ENCODE measurements at regions not wholly inside any gene's neighbourhood (a gene's known extent, or its start where the extent isn't known, plus 50 kb on each side); places are given as distances from the start of the nearest gene placed in this dataset.

DNA sequence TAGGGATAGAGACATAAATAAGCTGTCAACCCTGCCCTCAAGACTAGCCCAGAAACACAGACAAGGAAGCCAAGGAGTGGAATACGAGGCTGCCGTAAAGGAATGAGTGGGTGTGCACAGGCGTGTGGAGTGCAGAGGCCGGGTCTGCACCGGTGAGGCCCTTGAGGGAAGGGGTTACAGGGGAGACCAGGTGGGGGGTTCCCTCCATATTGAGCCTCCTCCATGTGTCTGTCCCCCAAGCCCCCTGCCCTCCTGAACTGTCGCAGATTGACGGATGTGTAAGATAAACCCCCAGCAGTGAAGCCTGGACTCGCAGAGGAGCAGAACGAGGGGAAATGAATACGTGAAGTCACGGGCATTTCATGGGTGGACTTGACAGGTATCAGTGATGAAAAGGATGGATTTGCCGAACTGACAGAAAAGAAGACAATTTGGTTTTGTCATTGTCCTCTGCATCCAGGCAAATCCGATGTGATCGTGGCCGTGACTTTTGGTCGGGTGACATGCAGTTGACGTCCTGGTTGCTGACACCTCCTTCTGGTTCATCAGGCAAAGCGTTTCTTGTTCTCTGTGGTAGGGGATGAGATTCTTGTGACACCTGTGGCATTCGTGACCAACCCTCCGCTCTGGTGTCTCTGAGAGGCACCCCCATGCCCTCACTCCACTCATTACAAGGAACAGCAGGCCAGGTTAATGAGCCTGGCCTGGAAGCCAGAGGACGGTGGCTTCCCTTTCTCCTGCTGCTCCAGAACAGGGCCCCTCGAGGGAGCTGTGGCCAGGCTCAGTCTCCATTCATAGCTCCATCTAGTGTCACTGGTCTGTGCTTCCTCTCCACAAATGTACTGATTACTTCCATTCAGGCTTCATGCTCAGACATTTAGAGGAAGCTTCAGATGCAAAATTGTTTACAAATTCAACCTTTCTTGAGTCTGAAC, 223.1 kb upstream of the B3GAT1 start:
- 50% methylated on average over 2 of the region's 22 CpGs for WGBS (ENCODE audit: insufficient coverage, low lambda C conversion rate)
- no peak overlapping the region for H3K27ac ChIP-seq (ENCODE audit: low read length)
- peak in 1 of 2 donors; percentile 20 for DNase-seq
- no peak overlapping the region for H3K4me3 ChIP-seq (ENCODE audit: low read length)
- no peaks in the 10 kb centered on the region for H3K27me3 ChIP-seq (ENCODE audit: control insufficient read depth, insufficient read depth, low read length)
- no peaks in the 10 kb centered on the region for H3K36me3 ChIP-seq (ENCODE audit: control insufficient read depth, insufficient read depth, low read length)
- peaks cover 5% of the 10 kb centered on the region for H3K4me1 ChIP-seq (ENCODE audit: control insufficient read depth, insufficient read depth, low read length)
- no peaks in the 10 kb centered on the region for H3K9me3 ChIP-seq (ENCODE audit: control insufficient read depth, low read depth, low read length)

DNA sequence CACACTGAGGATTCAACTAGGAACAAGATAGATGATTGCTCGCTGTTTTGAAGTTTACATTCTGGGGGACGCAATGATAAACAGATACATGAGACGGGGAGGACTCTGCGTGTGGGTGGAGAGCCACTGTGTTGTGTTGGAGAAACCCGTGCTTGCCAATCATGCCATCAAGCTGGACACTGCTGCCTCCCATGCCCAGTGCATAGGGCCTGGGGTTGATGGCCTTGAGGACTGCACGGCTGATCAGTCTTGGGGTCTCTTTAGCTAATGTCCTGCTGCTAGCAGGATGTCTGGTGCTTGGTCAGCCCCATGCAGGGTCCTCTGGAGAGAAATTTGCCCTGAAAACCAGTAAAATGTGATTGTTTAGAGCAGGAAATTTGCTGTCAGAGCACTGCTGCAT, 221.2 kb upstream of the B3GAT1 start:
- DNase-seq, result no peak
- no peaks in the 10 kb centered on the region for H3K27me3 ChIP-seq (ENCODE audit: control insufficient read depth, insufficient read depth, low read length)
- no peak overlapping the region for H3K27ac ChIP-seq (ENCODE audit: low read length)
- H3K36me3 ChIP-seq (ENCODE audit: control insufficient read depth, insufficient read depth, low read length), result no peaks in the 10 kb centered on the region
- H3K9me3 ChIP-seq (ENCODE audit: control insufficient read depth, low read depth, low read length), result no peaks in the 10 kb centered on the region
- no peaks in the 10 kb centered on the region for H3K4me1 ChIP-seq (ENCODE audit: control insufficient read depth, insufficient read depth, low read length)
- H3K4me3 ChIP-seq (ENCODE audit: low read length), result no peak overlapping the region
- no CpG with 5 or more reads among the region's 6 CpGs for WGBS (ENCODE audit: insufficient coverage, low lambda C conversion rate)

DNA sequence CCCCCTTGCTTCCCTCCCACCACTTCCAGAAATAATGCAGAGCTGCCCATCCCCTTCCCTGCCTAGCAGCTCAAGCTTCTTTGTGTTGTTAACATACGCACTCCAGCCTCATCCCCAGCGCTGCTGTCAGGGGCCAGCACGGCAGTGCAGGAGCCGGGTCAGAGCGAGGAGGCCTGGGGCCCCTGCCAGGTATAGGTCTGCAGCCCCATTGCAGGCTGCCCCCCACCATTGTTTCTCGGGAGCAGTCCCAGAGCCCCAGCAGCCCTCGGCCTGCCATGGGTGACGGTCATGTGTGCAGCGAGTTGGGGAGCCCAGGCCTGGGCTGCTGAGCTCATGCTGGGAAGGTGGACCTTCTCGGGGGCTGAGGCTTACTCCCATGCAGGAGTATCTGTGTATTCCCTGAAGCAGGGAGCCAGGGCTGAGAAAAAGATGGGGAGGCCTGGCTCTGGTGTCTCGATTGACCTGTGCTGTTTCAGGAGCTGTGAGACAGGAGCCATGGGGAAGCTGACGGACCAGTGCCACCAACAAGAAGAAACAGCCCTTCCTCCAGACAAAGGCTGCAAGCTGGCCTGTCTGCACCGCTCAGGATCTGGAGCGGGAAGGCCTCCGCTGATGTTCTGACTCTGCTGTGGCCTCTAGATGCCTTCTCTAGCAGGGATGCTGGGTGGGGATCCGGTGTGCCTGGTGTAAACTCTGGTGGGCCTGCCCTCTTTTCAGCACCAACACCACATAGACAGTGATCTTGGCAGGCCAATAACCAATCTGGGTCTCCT, 220.5 kb upstream of the B3GAT1 start:
- no CpG with 5 or more reads among the region's 16 CpGs for WGBS (ENCODE audit: insufficient coverage, low lambda C conversion rate)
- Histone ChIP-seq H3K4me3 (ENCODE audit: low read length) (no peak overlapping the region), H3K9me3 (ENCODE audit: control insufficient read depth, low read depth, low read length) (no peaks in the 10 kb centered on the region), H3K4me1 (ENCODE audit: control insufficient read depth, insufficient read depth, low read length) (no peaks in the 10 kb centered on the region), H3K27ac (ENCODE audit: low read length) (no peak overlapping the region), H3K27me3 (ENCODE audit: control insufficient read depth, insufficient read depth, low read length) (peaks cover 2% of the 10 kb centered on the region), H3K36me3 (ENCODE audit: control insufficient read depth, insufficient read depth, low read length) (no peaks in the 10 kb centered on the region)
- no peak for DNase-seq

DNA sequence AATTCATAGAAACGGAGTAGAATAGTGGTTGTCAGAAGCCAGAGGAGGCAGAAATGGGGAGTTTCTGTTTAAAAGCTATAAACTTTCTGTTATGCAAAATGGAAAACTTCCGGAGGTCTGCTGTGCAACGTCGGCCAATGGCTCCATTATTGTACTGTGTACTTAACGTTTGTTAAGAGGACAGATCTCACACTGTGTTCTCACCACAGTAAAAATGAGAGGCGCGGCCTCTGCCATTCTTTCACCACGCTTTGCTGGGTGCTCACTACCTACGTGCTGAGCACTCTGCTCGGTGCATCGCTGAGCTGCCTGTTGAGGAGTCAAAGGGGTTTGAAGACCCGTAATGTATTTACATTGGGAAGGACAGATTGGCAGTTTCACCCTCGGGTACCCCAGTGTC, 218.8 kb upstream of the B3GAT1 start:
- Histone ChIP-seq H3K4me1 (ENCODE audit: control insufficient read depth, insufficient read depth, low read length) (no peaks in the 10 kb centered on the region), H3K36me3 (ENCODE audit: control insufficient read depth, insufficient read depth, low read length) (no peaks in the 10 kb centered on the region), H3K27ac (ENCODE audit: low read length) (no peak overlapping the region), H3K9me3 (ENCODE audit: control insufficient read depth, low read depth, low read length) (no peaks in the 10 kb centered on the region), H3K27me3 (ENCODE audit: control insufficient read depth, insufficient read depth, low read length) (peaks cover 6% of the 10 kb centered on the region), H3K4me3 (ENCODE audit: low read length) (no peak overlapping the region)
- no peak for DNase-seq
- WGBS (ENCODE audit: insufficient coverage, low lambda C conversion rate), result no CpG with 5 or more reads among the region's 13 CpGs

DNA sequence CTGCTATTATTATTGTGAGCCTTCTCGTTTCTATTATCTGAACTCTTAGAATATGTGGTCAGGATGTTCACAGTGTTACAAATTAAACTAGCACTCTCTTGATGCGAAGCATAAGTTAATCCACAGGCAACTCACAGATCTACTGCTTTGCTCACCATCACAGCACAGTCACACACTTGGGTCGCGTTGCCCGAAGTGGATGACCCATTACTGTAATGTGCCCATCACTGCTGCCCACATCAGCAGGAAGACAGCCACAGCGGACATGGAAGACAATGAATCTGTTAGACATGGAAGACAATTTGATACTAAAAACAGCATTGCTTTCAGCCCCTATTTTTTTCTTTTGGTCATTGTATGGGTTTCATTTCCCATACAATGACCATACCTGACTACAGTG, 216.4 kb upstream of the B3GAT1 start:
- H3K4me3 ChIP-seq (ENCODE audit: low read length), result no peak overlapping the region
- no CpG with 5 or more reads among the region's 6 CpGs for WGBS (ENCODE audit: insufficient coverage, low lambda C conversion rate)
- no peaks in the 10 kb centered on the region for H3K4me1 ChIP-seq (ENCODE audit: control insufficient read depth, insufficient read depth, low read length)
- H3K27ac ChIP-seq (ENCODE audit: low read length), result no peak overlapping the region
- no peaks in the 10 kb centered on the region for H3K36me3 ChIP-seq (ENCODE audit: control insufficient read depth, insufficient read depth, low read length)
- H3K27me3 ChIP-seq (ENCODE audit: control insufficient read depth, insufficient read depth, low read length), result peaks cover 6% of the 10 kb centered on the region
- H3K9me3 ChIP-seq (ENCODE audit: control insufficient read depth, low read depth, low read length), result no peaks in the 10 kb centered on the region
- DNase-seq, result no peak

GRCh38 chr11:134626032-134626431, 214.0 kb upstream of the B3GAT1 start:
- Histone ChIP-seq H3K9me3 (ENCODE audit: control insufficient read depth, low read depth, low read length) (no peaks in the 10 kb centered on the region), H3K36me3 (ENCODE audit: control insufficient read depth, insufficient read depth, low read length) (no peaks in the 10 kb centered on the region), H3K4me1 (ENCODE audit: control insufficient read depth, insufficient read depth, low read length) (no peaks in the 10 kb centered on the region), H3K4me3 (ENCODE audit: low read length) (no peak overlapping the region), H3K27ac (ENCODE audit: low read length) (no peak overlapping the region), H3K27me3 (ENCODE audit: control insufficient read depth, insufficient read depth, low read length) (peaks cover 9% of the 10 kb centered on the region)
- DNase-seq, result no peak
- WGBS (ENCODE audit: insufficient coverage, low lambda C conversion rate), result no CpG with 5 or more reads among the region's 4 CpGs

DNA sequence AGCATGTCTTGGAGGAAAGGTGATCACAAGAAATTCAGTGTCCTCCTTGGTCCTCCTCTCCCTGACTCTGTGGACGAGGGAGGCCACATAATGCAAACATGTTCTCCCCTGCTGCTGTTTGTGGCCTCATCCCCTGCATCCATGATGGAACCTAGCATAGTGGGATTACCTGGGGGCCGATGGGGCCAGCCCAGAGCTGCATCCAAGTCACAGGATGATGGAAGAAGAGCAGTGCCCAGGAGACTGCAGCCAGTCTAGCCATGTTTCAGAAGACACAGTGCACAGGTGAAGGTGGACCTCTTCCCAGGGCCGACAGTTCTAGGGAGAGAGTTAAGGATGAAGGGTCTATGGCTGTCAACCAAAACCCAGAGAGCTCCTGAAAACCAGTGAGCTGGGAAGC, 213.6 kb upstream of the B3GAT1 start:
- DNase-seq, result no peak
- no peaks in the 10 kb centered on the region for H3K4me1 ChIP-seq (ENCODE audit: control insufficient read depth, insufficient read depth, low read length)
- peaks cover 9% of the 10 kb centered on the region for H3K27me3 ChIP-seq (ENCODE audit: control insufficient read depth, insufficient read depth, low read length)

DNA sequence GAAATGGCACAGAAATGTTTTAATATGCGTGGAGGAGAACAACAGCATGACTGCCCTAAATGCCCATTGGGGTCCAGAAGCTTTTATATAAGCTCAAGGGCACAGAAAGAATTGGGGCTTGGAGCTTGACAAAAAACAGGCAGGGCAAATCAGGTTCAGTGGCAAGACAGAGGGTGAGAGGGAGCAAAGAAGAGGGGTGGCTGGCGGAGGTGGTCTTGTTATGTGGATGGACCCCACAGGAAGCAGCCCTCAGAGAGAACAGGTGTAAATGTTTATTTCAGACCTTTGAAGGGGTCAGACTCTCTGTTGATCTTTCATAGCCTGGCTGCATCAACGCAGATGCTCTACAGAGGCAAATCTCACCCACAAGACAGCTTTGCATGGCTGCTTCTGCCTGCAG, 213.1 kb upstream of the B3GAT1 start:
- 50% methylated on average over 1 of the region's 3 CpGs for WGBS (ENCODE audit: insufficient coverage, low lambda C conversion rate)
- Histone ChIP-seq H3K27ac (ENCODE audit: low read length) (no peak overlapping the region), H3K4me3 (ENCODE audit: low read length) (no peak overlapping the region), H3K27me3 (ENCODE audit: control insufficient read depth, insufficient read depth, low read length) (peaks cover 9% of the 10 kb centered on the region), H3K9me3 (ENCODE audit: control insufficient read depth, low read depth, low read length) (no peaks in the 10 kb centered on the region), H3K36me3 (ENCODE audit: control insufficient read depth, insufficient read depth, low read length) (no peaks in the 10 kb centered on the region), H3K4me1 (ENCODE audit: control insufficient read depth, insufficient read depth, low read length) (no peaks in the 10 kb centered on the region)
- no peak for DNase-seq

More for the DNA sequence above, 213.6 kb upstream of the B3GAT1 start:
- H3K27ac ChIP-seq (ENCODE audit: low read length), result no peak overlapping the region
- H3K36me3 ChIP-seq (ENCODE audit: control insufficient read depth, insufficient read depth, low read length), result no peaks in the 10 kb centered on the region
- H3K9me3 ChIP-seq (ENCODE audit: control insufficient read depth, low read depth, low read length), result no peaks in the 10 kb centered on the region
- WGBS (ENCODE audit: insufficient coverage, low lambda C conversion rate), result no CpG with 5 or more reads among the region's 3 CpGs
- H3K4me3 ChIP-seq (ENCODE audit: low read length), result no peak overlapping the region

- Histone ChIP-seq H3K4me3 (ENCODE audit: low read length) (no peak overlapping the region), H3K4me1 (ENCODE audit: control insufficient read depth, insufficient read depth, low read length) (no peaks in the 10 kb centered on the region), H3K27me3 (ENCODE audit: control insufficient read depth, insufficient read depth, low read length) (peaks cover 9% of the 10 kb centered on the region), H3K9me3 (ENCODE audit: control insufficient read depth, low read depth, low read length) (no peaks in the 10 kb centered on the region), H3K27ac (ENCODE audit: low read length) (no peak overlapping the region), H3K36me3 (ENCODE audit: control insufficient read depth, insufficient read depth, low read length) (no peaks in the 10 kb centered on the region)
- no peak for DNase-seq
- 88% methylated on average over 1 of the region's 8 CpGs for WGBS (ENCODE audit: insufficient coverage, low lambda C conversion rate)
These were observed 212.3 kb upstream of the B3GAT1 start for GRCh38 chr11:134624166-134624920.

- WGBS (ENCODE audit: insufficient coverage, low lambda C conversion rate), result no CpG with 5 or more reads among the region's 5 CpGs
- Histone ChIP-seq H3K27ac (ENCODE audit: low read length) (no peak overlapping the region), H3K27me3 (ENCODE audit: control insufficient read depth, insufficient read depth, low read length) (peaks cover 9% of the 10 kb centered on the region), H3K9me3 (ENCODE audit: control insufficient read depth, low read depth, low read length) (no peaks in the 10 kb centered on the region), H3K36me3 (ENCODE audit: control insufficient read depth, insufficient read depth, low read length) (no peaks in the 10 kb centered on the region), H3K4me1 (ENCODE audit: control insufficient read depth, insufficient read depth, low read length) (no peaks in the 10 kb centered on the region), H3K4me3 (ENCODE audit: low read length) (no peak overlapping the region)
- no peak for DNase-seq
These were observed 211.7 kb upstream of the B3GAT1 start for GRCh38 chr11:134623711-134624110.

Data from large intestine (tissue), 3 donors.